22Rv1 (cell line): ENCODE measurements at regions not wholly inside any gene's neighbourhood (a gene's known extent, or its start where the extent isn't known, plus 50 kb on each side); places are given as distances from the start of the nearest gene placed in this dataset.
"Not testable (repeated sequence)": the region's sequence is repeated elsewhere in the genome, so short reads cannot be mapped to it uniquely, and the experiment has no call there.

ENCODE experiments used
- CTCF ChIP-seq: fragments of 450-650 bp; IDR thresholded peaks from 2 replicates; pipeline ENCODE4 v1.5.1; 2017; ENCODE audit warnings: mild to moderate bottlenecking
- ZFX ChIP-seq: fragments of 450-650 bp; IDR thresholded peaks from 2 replicates; pipeline ENCODE4 v1.6.1; 2017; ENCODE audit warnings: antibody characterized with exemption, borderline replicate concordance

GRCh38 chr12:9481289-9481688, 126.4 kb downstream of the KLRB1 start:
- not testable (repeated sequence) for TF ChIP-seq CTCF, ZFX
